ENCODE measurements at regions not wholly inside any gene's neighbourhood (a gene's known extent, or its start where the extent isn't known, plus 50 kb on each side); places are given as distances from the start of the nearest gene placed in this dataset.

GRCh38 chr21:28221984-28222383 lies 770.7 kb downstream of the LTN1 start:
- TF ChIP-seq ZHX1 (conservative IDR thresholded peaks at IDR 0.05; ENCODE audit: low read length), result no peak
- no peak for TF ChIP-seq ZFX (CRISPR knock-in tag; IDR thresholded peaks at IDR 0.05)
- TF ChIP-seq BCOR (IDR thresholded peaks at IDR 0.05), result no peak
- TF ChIP-seq MXI1 (IDR thresholded peaks at IDR 0.05; ENCODE audit: low read depth, low read length), result no peak
- no peak for TF ChIP-seq TAF7 (tag; IDR thresholded peaks at IDR 0.05)
- TF ChIP-seq ZBTB11 (CRISPR knock-in tag; IDR thresholded peaks at IDR 0.05), result no peak
- no peak for TF ChIP-seq ZNF830 (CRISPR knock-in tag; IDR thresholded peaks at IDR 0.05)
- no peak for TF ChIP-seq PHB2 (IDR thresholded peaks at IDR 0.05; ENCODE audit: low read depth)
- TF ChIP-seq NFE2L1 (tag; IDR thresholded peaks at IDR 0.05; ENCODE audit: borderline replicate concordance, low read depth), result no peak
- no peak for TF ChIP-seq PCBP2 (IDR thresholded peaks at IDR 0.05; ENCODE audit: low read depth, low read length, poor library complexity, severe bottlenecking)
- no peak for TF ChIP-seq TRIM25 (IDR thresholded peaks at IDR 0.05; ENCODE audit: borderline replicate concordance)
- TF ChIP-seq CTCF (IDR thresholded peaks at IDR 0.05 in 2 of 3, conservative IDR thresholded peaks at IDR 0.05 in 1 of 3; ENCODE audit: insufficient read depth in 2 of 3, low read depth in 1 of 3, low read length in 3 of 3), result no peak
